Pancreas (tissue), 10 donors: ENCODE measurements at regions not wholly inside any gene's neighbourhood (a gene's known extent, or its start where the extent isn't known, plus 50 kb on each side); places are given as distances from the start of the nearest gene placed in this dataset.

Experiments
- ATAC-seq, 4 donors: fragments of 200-7000 bp; cut with Tn5 transposase; one replicate each; pipeline versions ENCODE4 v1.8.0 to v1.9.1; 2020; ENCODE audit warnings: mild to moderate bottlenecking in 4 of 4, moderate library complexity in 4 of 4
- DNase-seq, 6 donors: peaks; one replicate each; pipeline ENCODE4 v3.0.0-alpha.2; 2020
- FAIRE-seq: peaks from 2 replicates; lab custom pipeline; 2012; peaks lifted over from hg19 to GRCh38; lab: Jason Lieb, UNC
- H3K27ac ChIP-seq, 4 donors: fragments of 200-600 bp; sonication (generic); 1 replicate in 3 of 4; 2 replicates in 1 of 4; pipeline versions ENCODE4 v1.5.0 to v1.8.0; 2020
- H3K27me3 ChIP-seq, 4 donors: fragments of 200-600 bp; one replicate each; pipeline ENCODE4 v1.8.0; 2021
- H3K36me3 ChIP-seq, 3 donors: fragments of 200-600 bp; sonication (generic) in 1 of 3; one replicate each; pipeline versions ENCODE4 v1.5.0 to v1.8.0; 2020 to 2021
- H3K4me1 ChIP-seq, 3 donors: fragments of 200-600 bp; one replicate each; pipeline ENCODE4 v1.8.0; 2021
- H3K4me3 ChIP-seq, 4 donors: fragments of 200-600 bp; sonication (generic) in 2 of 4; one replicate each; pipeline versions ENCODE4 v1.5.0 to v1.8.0; 2020 to 2021
- H3K9me3 ChIP-seq, 4 donors: fragments of 200-600 bp; one replicate each; pipeline ENCODE4 v1.8.0; 2021
- CTCF ChIP-seq, 4 donors: fragments of 200-600 bp; sonication (generic) in 3 of 4; IDR thresholded peaks; one replicate each; pipeline versions ENCODE4 v1.5.0 to v1.8.0; 2021; ENCODE audit warnings: antibody characterized with exemption in 4 of 4
- WGBS, 2 donors: extraction: QIAGEN DNeasy Blood & Tissue Kit; methylation state at CpG; one replicate each; pipeline ENCODE4 v1.1.7; 2013; 5-methylcytosine and 5-hydroxymethylcytosine counted together
- intact Hi-C, 3 donors: fragments of 100-400 bp; cut with DNase I; formaldehyde crosslinking; loops; one replicate each; pipeline versions ENCODE4 v1.11.1 to v1.14.2; 2022
- donor health status: healthy with polysubstance abuse.
- donor health status: DM: no; HTN: no; CAD: no; lungs with moderate emphysema.
- donor health status: DM: no; HTN: no; CAD: no.
- donor health status: control.
- donor health status: control.
- donor health status: Bipolar disorder and iron deficiency.
- donor health status: DM: yes; HTN: yes; CAD: no.
- donor health status: DM: no; HTN: no; CAD: no.
- donor health status: DM: no; HTN: no; CAD: no.
- donor health status: DM: yes; HTN: yes; CAD: no.

GRCh38 chr3:40605960-40606359, 81.2 kb downstream of the ZNF621 start:
- 51 to 77% methylated on average over 1 of the region's 1 CpG for WGBS, 2 donors
- DNase-seq (no peak), ATAC-seq (no peak), FAIRE-seq (no peak)
- Histone ChIP-seq H3K4me1 (no peaks in the 10 kb centered on the region), H3K36me3 (no peaks in the 10 kb centered on the region), H3K27me3 (no peaks in the 10 kb centered on the region), H3K9me3 (no peaks in the 10 kb centered on the region), H3K27ac (no peak overlapping the region), H3K4me3 (no peak overlapping the region)
- TF ChIP-seq CTCF (IDR thresholded peaks at IDR 0.05), result no peak
- intact Hi-C loops, result no loop called here

- Histone ChIP-seq H3K36me3 (no peaks in the 10 kb centered on the region), H3K4me3 (no peak overlapping the region), H3K4me1 (no peaks in the 10 kb centered on the region), H3K27me3 (no peaks in the 10 kb centered on the region), H3K9me3 (no peaks in the 10 kb centered on the region), H3K27ac (no peak overlapping the region)
- peak in 2 of 4 donors; percentile 18 to 40 for ATAC-seq
- intact Hi-C loops, result no loop called here
- no peak for TF ChIP-seq CTCF (IDR thresholded peaks at IDR 0.05)
- FAIRE-seq, result no peak
- DNase-seq, result no peak
- WGBS, 2 donors, result 30 to 42% methylated on average over 2 of the region's 2 CpGs
Measured at GRCh38 chr3:40608091-40608490, 83.3 kb downstream of the ZNF621 start.

- WGBS, 2 donors, result 78 to 88% methylated on average over 5 of the region's 5 CpGs
- intact Hi-C loops, result no loop called here
Measured at GRCh38 chr3:40613306-40613705, 88.5 kb downstream of the ZNF621 start.

GRCh38 chr3:40615110-40615915, 90.6 kb downstream of the ZNF621 start:
- ATAC-seq (peak in 3 of 4 donors; percentile 12 to 48 (median 17)), DNase-seq (peak in 1 of 6 donors; percentile 53), FAIRE-seq (no peak)
- Histone ChIP-seq H3K27me3 (no peaks in the 10 kb centered on the region), H3K9me3 (no peaks in the 10 kb centered on the region), H3K36me3 (no peaks in the 10 kb centered on the region), H3K27ac (no peak overlapping the region), H3K4me3 (no peak overlapping the region), H3K4me1 (no peaks in the 10 kb centered on the region)
- no peak for TF ChIP-seq CTCF (IDR thresholded peaks at IDR 0.05)
- intact Hi-C loops, result no loop called here
- WGBS, 2 donors, result 23% methylated on average over 33 of the region's 33 CpGs

More at GRCh38 chr3:40613306-40613705, 88.5 kb downstream of the ZNF621 start:
- DNase-seq (no peak), ATAC-seq (no peak), FAIRE-seq (no peak)
- Histone ChIP-seq H3K4me3 (no peak overlapping the region), H3K4me1 (no peaks in the 10 kb centered on the region), H3K9me3 (no peaks in the 10 kb centered on the region), H3K36me3 (no peaks in the 10 kb centered on the region), H3K27ac (no peak overlapping the region), H3K27me3 (no peaks in the 10 kb centered on the region)
- TF ChIP-seq CTCF (IDR thresholded peaks at IDR 0.05), result no peak
